ENCODE measurements at regions not wholly inside any gene's neighbourhood (a gene's known extent, or its start where the extent isn't known, plus 50 kb on each side); places are given as distances from the start of the nearest gene placed in this dataset.

DNA sequence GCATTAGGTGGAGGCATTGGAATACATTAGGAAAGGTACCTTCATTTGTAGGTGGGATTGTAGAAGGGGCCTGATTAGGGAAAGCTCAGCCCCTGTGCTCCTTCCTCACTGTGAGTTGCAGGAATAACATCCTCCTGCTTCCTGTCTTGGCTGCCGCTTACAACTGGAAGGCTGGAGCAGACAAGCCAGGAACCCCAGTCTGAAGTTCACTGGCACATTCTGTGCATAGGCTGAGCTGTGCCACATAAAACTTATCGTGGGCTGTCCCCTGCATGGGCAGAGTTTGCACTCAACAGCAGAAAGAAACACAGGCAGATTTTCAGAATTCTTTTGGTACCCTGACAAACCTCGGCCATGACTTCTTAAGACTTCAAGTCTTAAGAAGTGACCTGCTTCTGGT lies 200.1 kb downstream of the SALL1 start:
- no peaks in the 10 kb centered on the region for H3K36me3 Mint-ChIP-seq (ENCODE audit: low read depth)

DNA sequence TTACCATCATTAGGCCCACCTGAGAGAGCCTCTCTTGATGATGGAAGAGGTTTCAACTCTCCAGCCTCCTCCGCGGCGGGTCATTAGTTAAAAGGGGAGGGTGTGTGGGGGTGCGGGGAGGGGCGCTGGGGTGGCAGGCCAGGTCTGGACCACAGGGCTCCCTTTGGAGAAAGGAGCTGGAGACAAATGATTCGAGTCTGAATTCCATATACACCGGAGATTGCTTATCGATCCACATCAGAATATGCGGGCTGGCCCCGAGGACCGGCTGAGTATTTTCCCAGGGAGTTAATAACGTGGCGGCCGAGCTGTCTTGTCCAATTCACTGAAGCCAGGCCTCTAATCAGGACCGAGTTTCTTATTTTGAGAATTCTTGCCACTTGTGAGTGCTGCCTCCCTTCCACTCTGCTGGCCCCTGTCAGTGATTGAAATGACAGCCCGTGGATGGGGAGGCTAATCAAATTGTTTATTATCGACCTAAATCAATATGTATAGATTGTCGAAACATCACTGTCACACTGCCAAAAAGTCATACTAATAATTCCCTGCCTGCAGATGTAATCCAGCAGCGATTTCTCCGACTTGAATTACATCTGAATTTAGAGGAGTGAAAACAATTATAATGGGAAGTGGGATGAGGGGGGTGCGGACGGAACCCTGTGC lies 202.7 kb downstream of the SALL1 start:
- Mint-ChIP-seq H3K36me3 (ENCODE audit: low read depth) (no peaks in the 10 kb centered on the region), H3K9me3 (no peaks in the 10 kb centered on the region), H3K27me3 (peaks cover 11% of the 10 kb centered on the region), H3K4me3 (no peak overlapping the region), H3K4me1 (ENCODE audit: low read depth) (no peaks in the 10 kb centered on the region), H3K27ac (no peak overlapping the region)
- intact Hi-C loops (cut with micrococcal nuclease) = no loop called here

More for the DNA sequence above, 200.1 kb downstream of the SALL1 start:
- intact Hi-C loops (cut with micrococcal nuclease) = no loop called here
- peaks cover 20% of the 10 kb centered on the region for H3K27me3 Mint-ChIP-seq
- H3K9me3 Mint-ChIP-seq = no peaks in the 10 kb centered on the region
- no peaks in the 10 kb centered on the region for H3K4me1 Mint-ChIP-seq (ENCODE audit: low read depth)
- H3K4me3 Mint-ChIP-seq = no peak overlapping the region
- no peak overlapping the region for H3K27ac Mint-ChIP-seq

DNA sequence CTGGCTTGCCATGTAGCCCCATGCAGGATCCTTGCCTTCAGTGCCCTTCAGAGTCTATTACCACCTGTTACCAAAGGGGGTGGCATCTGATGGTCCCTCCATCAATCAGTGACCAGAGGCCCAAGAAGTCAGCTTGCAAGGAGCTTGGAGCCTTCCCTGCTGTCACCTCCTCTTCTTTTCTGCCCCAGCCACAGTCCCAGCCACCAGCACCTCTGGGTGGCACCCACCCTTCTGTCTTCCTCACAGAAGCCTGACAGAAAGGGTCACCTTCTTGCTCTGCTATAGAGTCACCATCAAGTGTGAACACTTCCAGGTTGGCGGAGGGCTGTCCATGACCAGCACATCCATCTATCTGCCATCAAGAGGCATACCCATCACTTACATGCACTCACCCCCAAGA lies 203.2 kb downstream of the SALL1 start:
- intact Hi-C loops (cut with micrococcal nuclease) = no loop called here
- H3K36me3 Mint-ChIP-seq (ENCODE audit: low read depth) = no peaks in the 10 kb centered on the region
- no peaks in the 10 kb centered on the region for H3K4me1 Mint-ChIP-seq (ENCODE audit: low read depth)
- H3K9me3 Mint-ChIP-seq = no peaks in the 10 kb centered on the region
- H3K27ac Mint-ChIP-seq = no peak overlapping the region
- peaks cover 9% of the 10 kb centered on the region for H3K27me3 Mint-ChIP-seq
- no peak overlapping the region for H3K4me3 Mint-ChIP-seq

DNA sequence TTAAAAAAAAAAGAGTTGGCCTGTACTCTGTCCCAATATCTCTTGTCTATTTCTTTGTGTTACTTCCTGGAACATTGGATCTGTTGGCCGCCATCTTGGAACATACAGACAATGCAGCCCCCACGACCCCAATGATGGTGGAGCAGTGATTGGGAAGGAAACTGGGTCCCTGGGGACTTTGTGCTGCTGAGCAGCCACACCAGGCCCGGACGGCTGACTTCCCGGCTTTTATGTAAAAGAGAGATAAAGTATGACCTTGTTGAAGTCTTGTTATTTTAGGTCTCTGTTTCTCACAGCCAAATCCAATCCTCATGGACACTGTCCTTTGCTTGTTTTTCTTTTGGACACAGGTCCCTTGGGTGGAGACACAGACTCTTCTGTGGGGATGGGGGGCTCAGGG lies 204.5 kb downstream of the SALL1 start:
- Mint-ChIP-seq H3K27me3 (peaks cover 5% of the 10 kb centered on the region), H3K4me3 (no peak overlapping the region), H3K36me3 (ENCODE audit: low read depth) (no peaks in the 10 kb centered on the region), H3K27ac (no peak overlapping the region), H3K9me3 (no peaks in the 10 kb centered on the region), H3K4me1 (ENCODE audit: low read depth) (no peaks in the 10 kb centered on the region)
- intact Hi-C loops (cut with micrococcal nuclease) = no loop called here

DNA sequence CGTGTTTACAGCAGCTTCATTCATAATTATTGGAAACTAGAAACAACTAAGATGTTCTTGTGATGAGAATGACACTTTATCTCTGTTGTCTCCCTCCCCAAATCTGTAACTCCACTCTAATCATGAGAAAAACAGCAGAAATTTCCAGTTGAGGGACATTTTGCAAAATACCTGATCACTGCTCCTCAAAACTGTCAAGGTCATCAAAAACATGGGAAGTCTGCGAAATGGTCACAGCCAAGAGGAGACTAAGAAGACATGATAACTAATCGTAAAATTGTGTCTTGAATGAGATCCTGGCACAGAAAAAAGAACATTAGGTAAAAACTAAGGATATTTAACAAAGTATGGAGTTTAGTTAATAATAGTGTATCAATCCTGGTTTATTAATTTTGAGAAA lies 204.2 kb downstream of the CYLD start:
- Mint-ChIP-seq H3K4me1 (ENCODE audit: low read depth) (no peaks in the 10 kb centered on the region), H3K36me3 (ENCODE audit: low read depth) (no peaks in the 10 kb centered on the region), H3K27me3 (peaks cover 5% of the 10 kb centered on the region), H3K9me3 (no peaks in the 10 kb centered on the region), H3K27ac (no peak overlapping the region), H3K4me3 (no peak overlapping the region)
- intact Hi-C loops (cut with micrococcal nuclease) = no loop called here

- Mint-ChIP-seq H3K27ac (no peak overlapping the region), H3K27me3 (peaks cover 2% of the 10 kb centered on the region), H3K9me3 (no peaks in the 10 kb centered on the region), H3K4me3 (no peak overlapping the region), H3K4me1 (ENCODE audit: low read depth) (no peaks in the 10 kb centered on the region), H3K36me3 (ENCODE audit: low read depth) (no peaks in the 10 kb centered on the region)
- intact Hi-C loops (cut with micrococcal nuclease) = no loop called here
These were observed 203.3 kb downstream of the CYLD start for GRCh38 chr16:50945171-50945570.

GRCh38 chr16:50944436-50944835 lies 202.6 kb downstream of the CYLD start:
- Mint-ChIP-seq H3K27me3 (peaks cover 2% of the 10 kb centered on the region), H3K4me1 (ENCODE audit: low read depth) (no peaks in the 10 kb centered on the region), H3K27ac (no peak overlapping the region), H3K9me3 (no peaks in the 10 kb centered on the region), H3K4me3 (no peak overlapping the region), H3K36me3 (ENCODE audit: low read depth) (no peaks in the 10 kb centered on the region)
- intact Hi-C loops (cut with micrococcal nuclease) = no loop called here

DNA sequence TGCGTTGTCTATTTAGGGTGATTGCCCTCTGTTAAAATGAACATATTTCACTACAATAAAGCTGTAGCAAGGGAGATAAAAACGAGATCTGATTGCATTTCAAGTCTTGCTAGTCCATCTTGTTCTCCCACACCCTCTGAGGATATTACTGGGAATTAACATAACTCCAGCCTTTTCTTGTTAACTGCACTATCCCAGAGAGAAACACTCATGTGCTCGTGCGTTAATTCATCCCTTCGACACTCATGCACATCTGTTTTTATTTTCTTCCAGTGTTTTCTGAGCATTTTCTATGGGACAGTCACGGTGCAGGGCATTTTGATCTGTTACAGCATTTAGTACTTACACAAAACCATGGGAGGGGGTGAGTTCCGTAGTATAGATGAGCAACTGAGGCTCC lies 202.1 kb downstream of the CYLD start:
- Mint-ChIP-seq H3K36me3 (ENCODE audit: low read depth) (no peaks in the 10 kb centered on the region), H3K27ac (no peak overlapping the region), H3K4me3 (no peak overlapping the region), H3K4me1 (ENCODE audit: low read depth) (no peaks in the 10 kb centered on the region), H3K9me3 (no peaks in the 10 kb centered on the region), H3K27me3 (peaks cover 2% of the 10 kb centered on the region)
- intact Hi-C loops (cut with micrococcal nuclease) = no loop called here

DNA sequence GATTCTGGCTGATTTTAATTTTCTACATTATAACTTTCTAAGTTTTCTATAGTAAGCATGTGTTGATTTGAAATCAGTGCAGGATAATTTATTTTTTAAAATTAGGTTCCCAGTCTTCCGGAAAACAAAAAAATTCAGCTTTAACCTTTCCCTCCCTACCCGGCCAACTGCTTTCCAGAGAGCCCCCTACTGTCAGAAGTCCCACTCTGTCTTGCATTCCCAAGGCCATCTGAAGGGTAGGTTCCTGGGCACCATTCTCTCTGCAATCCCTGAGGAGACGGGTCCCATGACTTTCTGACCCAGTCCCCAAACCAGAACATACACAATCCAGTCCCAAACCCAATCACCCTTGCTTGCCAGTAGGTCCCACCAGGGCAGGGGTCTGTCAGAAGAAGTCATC lies 200.3 kb downstream of the CYLD start:
- Mint-ChIP-seq H3K27ac (no peak overlapping the region), H3K27me3 (peaks cover 2% of the 10 kb centered on the region), H3K9me3 (no peaks in the 10 kb centered on the region), H3K4me3 (no peak overlapping the region), H3K4me1 (ENCODE audit: low read depth) (no peaks in the 10 kb centered on the region), H3K36me3 (ENCODE audit: low read depth) (no peaks in the 10 kb centered on the region)
- intact Hi-C loops (cut with micrococcal nuclease) = no loop called here

GRCh38 chr16:50941681-50942080 lies 199.8 kb downstream of the CYLD start:
- no peaks in the 10 kb centered on the region for H3K36me3 Mint-ChIP-seq (ENCODE audit: low read depth)
- H3K4me3 Mint-ChIP-seq = no peak overlapping the region
- no peaks in the 10 kb centered on the region for H3K9me3 Mint-ChIP-seq
- intact Hi-C loops (cut with micrococcal nuclease) = no loop called here
- peaks cover 2% of the 10 kb centered on the region for H3K27me3 Mint-ChIP-seq
- no peaks in the 10 kb centered on the region for H3K4me1 Mint-ChIP-seq (ENCODE audit: low read depth)
- no peak overlapping the region for H3K27ac Mint-ChIP-seq

DNA sequence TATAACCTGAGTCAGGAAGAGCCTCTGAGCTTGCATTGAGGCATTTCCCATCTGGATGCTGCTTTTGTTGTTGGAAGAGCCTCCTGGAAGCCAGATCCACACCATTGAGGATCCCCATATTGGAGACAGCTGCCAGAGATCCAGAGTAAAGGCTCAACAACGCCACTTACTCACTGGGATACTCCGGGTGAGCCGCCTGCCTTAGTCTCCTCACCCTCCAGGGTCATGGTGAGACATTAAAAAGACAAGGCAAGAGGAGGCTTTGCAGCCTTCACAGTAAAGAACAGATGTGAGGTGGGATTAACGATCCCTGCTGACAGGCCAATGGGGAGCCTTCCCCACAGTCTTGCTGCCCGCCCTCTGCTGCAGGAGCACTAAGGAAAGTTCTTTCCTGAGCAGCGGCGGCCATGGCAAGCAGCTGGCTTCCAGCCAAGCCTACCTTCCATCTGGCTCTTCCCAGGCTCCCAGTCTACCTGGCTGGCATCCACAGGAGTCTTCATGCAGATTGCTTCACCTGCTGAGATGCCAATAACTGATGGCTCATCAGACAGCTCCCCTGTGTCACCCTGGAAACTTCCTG lies 198.5 kb downstream of the CYLD start:
- Mint-ChIP-seq H3K4me3 (no peak overlapping the region), H3K4me1 (ENCODE audit: low read depth) (no peaks in the 10 kb centered on the region), H3K27me3 (peaks cover 2% of the 10 kb centered on the region), H3K9me3 (no peaks in the 10 kb centered on the region), H3K27ac (no peak overlapping the region), H3K36me3 (ENCODE audit: low read depth) (no peaks in the 10 kb centered on the region)
- intact Hi-C loops (cut with micrococcal nuclease) = no loop called here

- Mint-ChIP-seq H3K36me3 (ENCODE audit: low read depth) (no peaks in the 10 kb centered on the region), H3K4me3 (no peak overlapping the region), H3K4me1 (ENCODE audit: low read depth) (peaks cover 5% of the 10 kb centered on the region), H3K9me3 (no peaks in the 10 kb centered on the region), H3K27ac (no peak overlapping the region), H3K27me3 (peaks cover 2% of the 10 kb centered on the region)
- intact Hi-C loops (cut with micrococcal nuclease) = no loop called here
These were observed 197.5 kb downstream of the CYLD start for GRCh38 chr16:50939356-50939755.

DNA sequence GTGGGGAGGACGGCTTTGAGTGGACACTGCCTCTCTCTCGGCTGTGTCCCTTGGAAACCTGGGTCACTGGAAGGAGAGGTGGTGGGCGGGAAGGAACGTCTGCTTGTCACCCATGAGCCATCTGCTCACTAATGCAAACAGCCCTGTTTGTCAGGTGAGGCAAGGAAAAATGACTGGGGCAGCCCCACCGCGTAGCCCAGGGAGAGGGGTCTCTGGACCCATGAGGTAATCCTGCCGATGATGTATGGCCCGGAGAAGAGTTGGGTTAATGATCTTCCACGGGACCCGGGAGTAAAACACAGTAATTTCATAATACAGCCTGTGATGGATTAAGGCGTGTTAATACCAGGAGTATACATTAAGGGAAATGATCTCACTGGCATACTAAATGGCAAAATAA lies 197.0 kb downstream of the CYLD start:
- Mint-ChIP-seq H3K4me1 (ENCODE audit: low read depth) (peaks cover 5% of the 10 kb centered on the region), H3K4me3 (no peak overlapping the region), H3K36me3 (ENCODE audit: low read depth) (no peaks in the 10 kb centered on the region), H3K27ac (no peak overlapping the region), H3K9me3 (no peaks in the 10 kb centered on the region), H3K27me3 (peaks cover 2% of the 10 kb centered on the region)
- intact Hi-C loops (cut with micrococcal nuclease) = no loop called here

- intact Hi-C loops (cut with micrococcal nuclease) = no loop called here
- H3K27ac Mint-ChIP-seq = no peak overlapping the region
- no peaks in the 10 kb centered on the region for H3K9me3 Mint-ChIP-seq
- H3K27me3 Mint-ChIP-seq = no peaks in the 10 kb centered on the region
- H3K36me3 Mint-ChIP-seq (ENCODE audit: low read depth) = no peaks in the 10 kb centered on the region
- H3K4me3 Mint-ChIP-seq = no peak overlapping the region
- H3K4me1 Mint-ChIP-seq (ENCODE audit: low read depth) = peaks cover 28% of the 10 kb centered on the region
These were observed 191.4 kb downstream of the CYLD start for GRCh38 chr16:50933262-50933661.

- Mint-ChIP-seq H3K4me1 (ENCODE audit: low read depth) (peaks cover 28% of the 10 kb centered on the region), H3K4me3 (no peak overlapping the region), H3K9me3 (no peaks in the 10 kb centered on the region), H3K36me3 (ENCODE audit: low read depth) (no peaks in the 10 kb centered on the region), H3K27me3 (no peaks in the 10 kb centered on the region), H3K27ac (no peak overlapping the region)
- intact Hi-C loops (cut with micrococcal nuclease) = no loop called here
These were observed 190.6 kb downstream of the CYLD start for GRCh38 chr16:50932348-50932935.
